ENCODE measurements at regions not wholly inside any gene's neighbourhood (a gene's known extent, or its start where the extent isn't known, plus 50 kb on each side); places are given as distances from the start of the nearest gene placed in this dataset.
"Not testable (repeated sequence)": the region's sequence is repeated elsewhere in the genome, so short reads cannot be mapped to it uniquely, and the experiment has no call there.

DNA sequence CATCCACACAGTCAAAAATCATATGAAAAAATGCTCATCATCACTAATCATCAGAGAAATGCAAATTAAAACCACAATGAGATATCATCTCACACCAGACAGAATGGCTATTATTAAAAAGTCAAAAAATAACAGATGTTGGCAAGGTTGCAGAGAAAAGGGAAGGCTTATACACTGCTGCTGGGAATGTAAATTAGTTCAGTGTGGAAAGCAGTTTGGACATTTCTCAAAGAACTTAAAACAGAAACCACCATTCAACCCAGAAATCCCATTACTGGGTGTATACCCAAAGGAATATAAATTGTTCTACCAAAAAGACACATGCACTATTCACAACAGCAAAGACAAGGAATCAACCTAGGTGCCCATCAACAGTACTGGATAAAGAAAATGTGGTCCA is 307.0 kb upstream of the SOX9 start:
- TF ChIP-seq CTCF, EP300 (IDR thresholded peaks at IDR 0.05): not testable (repeated sequence)

Measured in ovary (tissue), 3 donors.